CD14-positive monocyte (primary cell): ENCODE measurements at regions not wholly inside any gene's neighbourhood (a gene's known extent, or its start where the extent isn't known, plus 50 kb on each side); places are given as distances from the start of the nearest gene placed in this dataset.

Source experiments
- DNase-seq, 3 donors: peaks; one replicate each; pipeline ENCODE4 v3.0.0-alpha.2; 2011 to 2022
- H2AFZ ChIP-seq: 2 replicates; pipeline ENCODE4 v1.6.0; 2012; ENCODE audit warnings: mild to moderate bottlenecking, low read depth, low read length, inconsistent platforms; ENCODE audit not compliant: insufficient read depth, poor library complexity, severe bottlenecking
- H3K27ac ChIP-seq, 2 donors: 1 replicate in 1 of 2; 2 replicates in 1 of 2; pipeline ENCODE4 v1.5.1; 2012 to 2013; ENCODE audit warnings: low read length in 2 of 2, control low read depth in 1 of 2, inconsistent platforms in 1 of 2, low read depth in 1 of 2, mild to moderate bottlenecking in 1 of 2
- H3K27me3 ChIP-seq, 2 donors: one replicate each; pipeline versions ENCODE4 v1.6.0 to v1.6.1; 2011 to 2013; ENCODE audit warnings: low read length in 2 of 2; ENCODE audit not compliant: control insufficient read depth in 2 of 2, insufficient read depth in 2 of 2
- H3K36me3 ChIP-seq, 2 donors: replicated peaks in 1 of 2; 1 replicate in 1 of 2; 2 replicates in 1 of 2; pipeline versions ENCODE4 v1.5.1 to v1.6.1; 2012 to 2013; ENCODE audit warnings: low read length in 2 of 2, control low read depth in 1 of 2, inconsistent platforms in 1 of 2, mild to moderate bottlenecking in 1 of 2; ENCODE audit not compliant: insufficient read depth in 2 of 2, control insufficient read depth in 1 of 2
- H3K4me1 ChIP-seq, 2 donors: 1 replicate in 1 of 2; 2 replicates in 1 of 2; pipeline versions ENCODE4 v1.5.1 to v1.6.1; 2012 to 2013; ENCODE audit warnings: low read length in 2 of 2, control low read depth in 1 of 2, inconsistent platforms in 1 of 2, mild to moderate bottlenecking in 1 of 2, moderate library complexity in 1 of 2; ENCODE audit not compliant: insufficient read depth in 2 of 2, control insufficient read depth in 1 of 2
- H3K4me2 ChIP-seq: replicated peaks from 2 replicates; pipeline ENCODE3; 2012; ENCODE audit warnings: low read length, moderate library complexity, mild to moderate bottlenecking; ENCODE audit not compliant: poor library complexity, severe bottlenecking; ENCODE audit errors: extremely low read depth
- H3K4me3 ChIP-seq, 3 experiments: fragments of 200-600 bp in 1 of 3; sonication (generic) in 1 of 3; replicated peaks in 1 of 3; 1 replicate in 2 of 3; 2 replicates in 1 of 3; pipeline ENCODE4 v1.5.1; 2011 to 2013; ENCODE audit warnings: low read length in 3 of 3, mild to moderate bottlenecking in 3 of 3, control low read depth in 2 of 3, low read depth in 2 of 3, inconsistent platforms in 1 of 3, moderate library complexity in 1 of 3
- H3K79me2 ChIP-seq: 2 replicates; pipeline ENCODE4 v1.6.0; 2012; ENCODE audit warnings: mild to moderate bottlenecking, control low read depth, inconsistent platforms, low read length, moderate library complexity; ENCODE audit not compliant: insufficient read depth
- H3K9ac ChIP-seq: 2 replicates; pipeline ENCODE4 v1.6.0; 2017; ENCODE audit warnings: low read length, mild to moderate bottlenecking; ENCODE audit not compliant: insufficient read depth, poor library complexity, severe bottlenecking
- H3K9me3 ChIP-seq, 2 donors: replicated peaks in 1 of 2; 1 replicate in 1 of 2; 2 replicates in 1 of 2; pipeline versions ENCODE4 v1.5.1 to v1.6.1; 2012 to 2013; ENCODE audit warnings: low read length in 2 of 2, control low read depth in 1 of 2; ENCODE audit not compliant: control insufficient read depth in 1 of 2, insufficient read depth in 1 of 2
- H4K20me1 ChIP-seq: 2 replicates; pipeline ENCODE4 v1.6.0; 2012; ENCODE audit warnings: mild to moderate bottlenecking, low read length, control low read depth, moderate library complexity; ENCODE audit not compliant: insufficient read depth
- H3K27ac Mint-ChIP-seq, 7 donors: one replicate each; pipeline ENCODE4 v1.8.0; 2020; ENCODE audit warnings: mild to moderate bottlenecking in 7 of 7, mixed read lengths in 7 of 7, moderate library complexity in 6 of 7, inconsistent platforms in 2 of 7
- H3K27me3 Mint-ChIP-seq, 3 donors: one replicate each; pipeline ENCODE4 v1.8.0; 2021 to 2022; ENCODE audit warnings: low read depth in 3 of 3, mild to moderate bottlenecking in 3 of 3, mixed read lengths in 3 of 3, moderate library complexity in 3 of 3, inconsistent platforms in 1 of 3
- H3K36me3 Mint-ChIP-seq, 2 donors: one replicate each; pipeline ENCODE4 v1.8.0; 2020; ENCODE audit warnings: mixed read lengths in 2 of 2, inconsistent platforms in 1 of 2, mild to moderate bottlenecking in 1 of 2
- H3K4me1 Mint-ChIP-seq: one replicate; pipeline ENCODE4 v1.8.0; 2020; ENCODE audit warnings: mild to moderate bottlenecking, mixed read lengths
- H3K4me3 Mint-ChIP-seq, 2 donors: one replicate each; pipeline ENCODE4 v1.8.0; 2020; ENCODE audit warnings: mild to moderate bottlenecking in 2 of 2, mixed read lengths in 2 of 2, moderate library complexity in 1 of 2
- H3K9me3 Mint-ChIP-seq, 7 donors: one replicate each; pipeline ENCODE4 v1.8.0; 2020 to 2022; ENCODE audit warnings: mixed read lengths in 7 of 7, mild to moderate bottlenecking in 6 of 7, moderate library complexity in 6 of 7, inconsistent platforms in 2 of 7
- CTCF ChIP-seq: fragments of 200-600 bp; IDR thresholded peaks from one replicate; pipeline ENCODE4 v1.8.0; 2022; ENCODE audit warnings: antibody characterized with exemption, mild to moderate bottlenecking
- WGBS: methylation state at CpG from one replicate; pipeline ENCODE4 v1.1.5; 2013; ENCODE audit warnings: missing lambda C conversion rate; ENCODE audit not compliant: insufficient coverage; 5-methylcytosine and 5-hydroxymethylcytosine counted together
- intact Hi-C, 2 donors: fragments of 100-400 bp; cut with micrococcal nuclease; formaldehyde crosslinking; loops; one replicate each; pipeline versions ENCODE4 v1.15.0 to v1.15.1; 2023

- H3K9ac ChIP-seq, result no peak overlapping the region
- H3K4me3 ChIP-seq, result no peak overlapping the region
- H3K4me2 ChIP-seq, result no peak overlapping the region
- no CpG with 5 or more reads among the region's 2 CpGs for WGBS
- no peaks in the 10 kb centered on the region for H3K36me3 ChIP-seq
- peaks cover 0 to 3% of the 10 kb centered on the region in 2 donors for H3K9me3 ChIP-seq
- intact Hi-C loops, result no loop called here
- H3K4me1 Mint-ChIP-seq, result no peaks in the 10 kb centered on the region
- no peaks in the 10 kb centered on the region for H3K4me1 ChIP-seq
- no peak for DNase-seq
- H3K27ac Mint-ChIP-seq, result no peak overlapping the region
- no peak overlapping the region for H3K27ac ChIP-seq
- TF ChIP-seq CTCF, result no peak
- H3K79me2 ChIP-seq, result no peaks in the 10 kb centered on the region
- peaks cover 0 to 4% (median 0%) of the 10 kb centered on the region in 3 donors for H3K27me3 Mint-ChIP-seq
- no peaks in the 10 kb centered on the region for H3K36me3 Mint-ChIP-seq
- no peak overlapping the region for H3K4me3 Mint-ChIP-seq
- H3K9me3 Mint-ChIP-seq, result peaks cover 0 to 7% (median 0%) of the 10 kb centered on the region in 7 donors
- H2AFZ ChIP-seq, result no peak overlapping the region
- no peaks in the 10 kb centered on the region for H4K20me1 ChIP-seq
- H3K27me3 ChIP-seq, result no peaks in the 10 kb centered on the region
Measured at GRCh38 chr2:83079007-83079406, 1380.1 kb downstream of the SUCLG1 start.

- H3K36me3 Mint-ChIP-seq, result no peaks in the 10 kb centered on the region
- TF ChIP-seq CTCF, result no peak
- Histone ChIP-seq H3K4me1 (no peaks in the 10 kb centered on the region), H4K20me1 (no peaks in the 10 kb centered on the region), H3K27me3 (no peaks in the 10 kb centered on the region), H3K79me2 (no peaks in the 10 kb centered on the region), H3K9me3 (no peaks in the 10 kb centered on the region), H3K4me3 (no peak overlapping the region), H3K9ac (no peak overlapping the region), H2AFZ (no peak overlapping the region), H3K36me3 (no peaks in the 10 kb centered on the region), H3K4me2 (no peak overlapping the region), H3K27ac (no peak overlapping the region)
- DNase-seq, result no peak
- intact Hi-C loops, result no loop called here
- H3K4me3 Mint-ChIP-seq, result no peak overlapping the region
- H3K27ac Mint-ChIP-seq, result no peak overlapping the region
- H3K4me1 Mint-ChIP-seq, result no peaks in the 10 kb centered on the region
- H3K9me3 Mint-ChIP-seq, result peaks cover 0 to 5% (median under 1%) of the 10 kb centered on the region in 7 donors
- H3K27me3 Mint-ChIP-seq, result peaks cover 0 to 2% (median 0%) of the 10 kb centered on the region in 3 donors
Measured at GRCh38 chr2:83072767-83073166, 1386.3 kb downstream of the SUCLG1 start.
